OCI-LY1 (cell line): ENCODE measurements at regions not wholly inside any gene's neighbourhood (a gene's known extent, or its start where the extent isn't known, plus 50 kb on each side); places are given as distances from the start of the nearest gene placed in this dataset.

Experiments
- CTCF ChIP-seq: fragments of 200-600 bp; sonication (generic), shearing (Covaris generic); IDR thresholded peaks from 2 replicates; pipeline ENCODE4 v1.5.1; 2017; ENCODE audit warnings: mild to moderate bottlenecking, antibody characterized with exemption, low read length, moderate library complexity, mixed read lengths
- EZH2 ChIP-seq: fragments of 200-600 bp; sonication (generic), shearing (Covaris generic); IDR thresholded peaks from 2 replicates; pipeline ENCODE4 v1.8.0; 2017; ENCODE audit warnings: borderline replicate concordance, mixed run types, mild to moderate bottlenecking, antibody characterized with exemption, low read length, moderate library complexity, mixed read lengths

- no peak for TF ChIP-seq EZH2
- TF ChIP-seq CTCF, result no peak
These were observed 136.2 kb upstream of the IRX2 start for GRCh38 chr5:2887481-2888348.
